ENCODE measurements at regions not wholly inside any gene's neighbourhood (a gene's known extent, or its start where the extent isn't known, plus 50 kb on each side); places are given as distances from the start of the nearest gene placed in this dataset.

GRCh38 chr18:6542296-6542695, 127.6 kb upstream of the L3MBTL4 start:
- H3K4me3 ChIP-seq (IDR thresholded peaks at IDR 0.05; ENCODE audit: insufficient read depth, low read depth, low read length): no peak overlapping the region
- H3K4me1 ChIP-seq (ENCODE audit: low read depth, poor library complexity, severe bottlenecking): peaks cover 7% of the 10 kb centered on the region
- no peaks in the 10 kb centered on the region for H3K36me3 ChIP-seq (ENCODE audit: insufficient read depth)
- no peak overlapping the region for H3K4me2 ChIP-seq
- no peak for TF ChIP-seq CTCF (conservative IDR thresholded peaks at IDR 0.05; ENCODE audit: low read depth, low read length)
- no peak overlapping the region for H3K27ac ChIP-seq
- H3K79me2 ChIP-seq (ENCODE audit: insufficient read depth, low read depth): no peaks in the 10 kb centered on the region
- no peak overlapping the region for H2AFZ ChIP-seq (ENCODE audit: low read depth)
- no peak overlapping the region for H3K9ac ChIP-seq
- no peaks in the 10 kb centered on the region for H4K20me1 ChIP-seq (ENCODE audit: insufficient read depth)
- no peaks in the 10 kb centered on the region for H3K27me3 ChIP-seq (ENCODE audit: insufficient read depth, low read depth)

- no peaks in the 10 kb centered on the region for H3K79me2 ChIP-seq (ENCODE audit: insufficient read depth, low read depth)
Observed at GRCh38 chr18:6543330-6543908, 128.7 kb upstream of the L3MBTL4 start.

GRCh38 chr18:6546229-6546628, 131.5 kb upstream of the L3MBTL4 start:
- Histone ChIP-seq H3K36me3 (ENCODE audit: insufficient read depth) (no peaks in the 10 kb centered on the region), H3K4me1 (ENCODE audit: low read depth, poor library complexity, severe bottlenecking) (no peaks in the 10 kb centered on the region), H4K20me1 (ENCODE audit: insufficient read depth) (no peaks in the 10 kb centered on the region), H3K27ac (no peak overlapping the region), H3K4me2 (no peak overlapping the region), H3K79me2 (ENCODE audit: insufficient read depth, low read depth) (no peaks in the 10 kb centered on the region), H3K27me3 (ENCODE audit: insufficient read depth, low read depth) (no peaks in the 10 kb centered on the region), H2AFZ (ENCODE audit: low read depth) (no peak overlapping the region), H3K4me3 (IDR thresholded peaks at IDR 0.05; ENCODE audit: insufficient read depth, low read depth, low read length) (no peak overlapping the region), H3K9ac (no peak overlapping the region)
- TF ChIP-seq CTCF (conservative IDR thresholded peaks at IDR 0.05; ENCODE audit: low read depth, low read length): no peak

More at GRCh38 chr18:6543330-6543908, 128.7 kb upstream of the L3MBTL4 start:
- no peak overlapping the region for H3K4me3 ChIP-seq (IDR thresholded peaks at IDR 0.05; ENCODE audit: insufficient read depth, low read depth, low read length)
- no peak overlapping the region for H3K27ac ChIP-seq
- H3K9ac ChIP-seq: no peak overlapping the region
- H3K4me1 ChIP-seq (ENCODE audit: low read depth, poor library complexity, severe bottlenecking): no peaks in the 10 kb centered on the region
- H3K27me3 ChIP-seq (ENCODE audit: insufficient read depth, low read depth): no peaks in the 10 kb centered on the region
- TF ChIP-seq CTCF (conservative IDR thresholded peaks at IDR 0.05; ENCODE audit: low read depth, low read length): peak; percentile 75
- no peaks in the 10 kb centered on the region for H3K36me3 ChIP-seq (ENCODE audit: insufficient read depth)
- H2AFZ ChIP-seq (ENCODE audit: low read depth): no peak overlapping the region
- no peak overlapping the region for H3K4me2 ChIP-seq
- no peaks in the 10 kb centered on the region for H4K20me1 ChIP-seq (ENCODE audit: insufficient read depth)

GRCh38 chr18:6547476-6547875, 132.8 kb upstream of the L3MBTL4 start:
- H3K27me3 ChIP-seq (ENCODE audit: insufficient read depth, low read depth): no peaks in the 10 kb centered on the region
- H3K4me3 ChIP-seq (IDR thresholded peaks at IDR 0.05; ENCODE audit: insufficient read depth, low read depth, low read length): no peak overlapping the region
- H3K4me2 ChIP-seq: no peak overlapping the region
- no peak overlapping the region for H2AFZ ChIP-seq (ENCODE audit: low read depth)
- H3K36me3 ChIP-seq (ENCODE audit: insufficient read depth): no peaks in the 10 kb centered on the region
- no peak overlapping the region for H3K9ac ChIP-seq
- H3K79me2 ChIP-seq (ENCODE audit: insufficient read depth, low read depth): no peaks in the 10 kb centered on the region
- no peak overlapping the region for H3K27ac ChIP-seq
- no peaks in the 10 kb centered on the region for H4K20me1 ChIP-seq (ENCODE audit: insufficient read depth)
- H3K4me1 ChIP-seq (ENCODE audit: low read depth, poor library complexity, severe bottlenecking): no peaks in the 10 kb centered on the region
- TF ChIP-seq CTCF (conservative IDR thresholded peaks at IDR 0.05; ENCODE audit: low read depth, low read length): no peak

Measured in KMS-11 (cell line).